ENCODE measurements at regions not wholly inside any gene's neighbourhood (a gene's known extent, or its start where the extent isn't known, plus 50 kb on each side); places are given as distances from the start of the nearest gene placed in this dataset.

- no peak for TF ChIP-seq CTCF (IDR thresholded peaks at IDR 0.05)
- TF ChIP-seq NR1H2 (CRISPR knock-in tag; IDR thresholded peaks at IDR 0.05): no peak
- no peak for TF ChIP-seq AFF4 (CRISPR knock-in tag; IDR thresholded peaks at IDR 0.05; ENCODE audit: borderline replicate concordance)
- TF ChIP-seq FOXP4 (CRISPR knock-in tag; IDR thresholded peaks at IDR 0.05): no peak
- TF ChIP-seq MAX (CRISPR knock-in tag; IDR thresholded peaks at IDR 0.05): no peak
- TF ChIP-seq NFE2L1 (CRISPR knock-in tag; IDR thresholded peaks at IDR 0.05): no peak
- no peak for TF ChIP-seq ZNF263 (CRISPR knock-in tag; IDR thresholded peaks at IDR 0.05; ENCODE audit: low read depth)
- TF ChIP-seq ZNF317 (CRISPR knock-in tag; IDR thresholded peaks at IDR 0.05; ENCODE audit: borderline replicate concordance, low read depth): no peak
- no peak for TF ChIP-seq FOXK1 (CRISPR knock-in tag; IDR thresholded peaks at IDR 0.05)
- no peak for TF ChIP-seq CREM (CRISPR knock-in tag; IDR thresholded peaks at IDR 0.05)
- TF ChIP-seq ZNF232 (CRISPR knock-in tag; IDR thresholded peaks at IDR 0.05): no peak
- TF ChIP-seq USF2 (CRISPR knock-in tag; IDR thresholded peaks at IDR 0.05): no peak
- no peak for TF ChIP-seq ZNF425 (CRISPR knock-in tag; conservative IDR thresholded peaks at IDR 0.05)
Measured at GRCh38 chr6:117810269-117810668, 96.8 kb upstream of the SLC35F1 start.
